A204.1 (cell line): ENCODE measurements at regions not wholly inside any gene's neighbourhood (a gene's known extent, or its start where the extent isn't known, plus 50 kb on each side); places are given as distances from the start of the nearest gene placed in this dataset.
A peak's percentile ranks its signal among the peaks of the same experiment; 100 is the strongest.
"Not testable (repeated sequence)": the region's sequence is repeated elsewhere in the genome, so short reads cannot be mapped to it uniquely, and the experiment has no call there.

Experiments
- FAIRE-seq: peaks from 2 replicates; lab custom pipeline; 2012; peaks lifted over from hg19 to GRCh38; lab: Jason Lieb, UNC

DNA sequence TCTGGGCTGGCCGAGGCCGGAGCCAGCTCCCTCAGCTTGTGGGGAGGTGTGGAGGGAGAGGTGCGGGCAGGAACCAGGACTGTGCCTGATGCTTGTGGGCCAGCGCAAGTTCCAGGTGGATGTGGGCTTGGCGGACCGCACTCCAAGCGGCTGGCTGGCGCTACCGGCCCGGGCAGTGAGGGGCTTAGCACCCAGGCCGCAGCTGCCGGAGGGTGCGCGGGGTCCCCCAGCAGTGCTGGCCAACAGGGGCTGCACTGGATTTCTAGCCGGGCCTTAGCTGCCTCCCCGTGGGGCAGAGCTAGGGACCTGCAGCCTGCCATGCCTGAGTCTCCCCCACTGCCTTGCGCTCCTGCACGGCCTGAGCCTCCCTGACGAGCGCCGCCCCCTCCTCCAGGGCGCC is 242.8 kb downstream of the CCSER2 start:
- FAIRE-seq: no peak

DNA sequence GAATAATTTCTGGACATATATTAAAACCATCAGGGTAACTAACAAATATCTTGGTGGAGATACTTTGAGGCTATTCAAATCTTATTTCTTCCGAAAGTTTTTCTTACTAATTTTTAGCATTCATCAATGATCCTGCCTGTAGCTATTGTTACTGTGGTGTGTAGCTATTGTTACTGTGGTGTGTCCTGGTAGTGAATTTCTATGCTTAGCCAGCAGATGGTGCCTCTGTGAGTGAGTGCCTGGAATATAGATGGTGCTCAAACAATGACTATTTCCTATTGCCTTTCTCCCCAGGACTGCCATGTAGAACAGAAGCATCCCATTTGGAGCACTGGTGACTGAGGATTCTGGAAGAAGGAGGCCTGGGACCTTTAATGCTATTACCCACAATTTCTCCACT is 245.7 kb downstream of the CCSER2 start:
- no peak for FAIRE-seq

GRCh38 chr10:84581976-84582375 is 253.6 kb downstream of the CCSER2 start:
- FAIRE-seq: no peak

GRCh38 chr10:84583501-84583900 is 255.1 kb downstream of the CCSER2 start:
- no peak for FAIRE-seq

GRCh38 chr10:84587789-84588188 is 259.4 kb downstream of the CCSER2 start:
- no peak for FAIRE-seq

DNA sequence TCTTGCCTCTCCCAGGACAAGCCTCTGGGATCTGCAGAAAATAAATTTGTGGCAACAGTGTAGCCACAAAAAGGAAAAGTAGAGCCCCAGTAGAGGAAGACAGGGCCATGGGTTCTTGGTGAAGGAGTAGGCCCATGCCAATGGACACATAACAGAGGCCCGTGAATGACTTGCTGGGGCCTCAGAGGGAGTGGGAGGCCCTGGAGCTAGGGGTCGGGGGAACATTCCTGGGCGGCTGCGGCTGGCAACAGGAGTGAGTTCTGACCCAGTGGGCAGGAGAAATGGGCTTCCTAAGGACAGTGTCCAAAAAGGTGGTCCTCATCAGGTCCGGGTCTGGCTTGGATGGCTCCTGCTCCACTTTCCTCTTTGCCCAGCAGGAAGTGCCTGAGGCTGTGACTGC is 260.0 kb downstream of the CCSER2 start:
- FAIRE-seq: no peak

- FAIRE-seq: no peak
Measured at GRCh38 chr10:84588971-84589370, 260.6 kb downstream of the CCSER2 start.

- FAIRE-seq: no peak
Measured at GRCh38 chr10:84589526-84590205, 261.3 kb downstream of the CCSER2 start.

DNA sequence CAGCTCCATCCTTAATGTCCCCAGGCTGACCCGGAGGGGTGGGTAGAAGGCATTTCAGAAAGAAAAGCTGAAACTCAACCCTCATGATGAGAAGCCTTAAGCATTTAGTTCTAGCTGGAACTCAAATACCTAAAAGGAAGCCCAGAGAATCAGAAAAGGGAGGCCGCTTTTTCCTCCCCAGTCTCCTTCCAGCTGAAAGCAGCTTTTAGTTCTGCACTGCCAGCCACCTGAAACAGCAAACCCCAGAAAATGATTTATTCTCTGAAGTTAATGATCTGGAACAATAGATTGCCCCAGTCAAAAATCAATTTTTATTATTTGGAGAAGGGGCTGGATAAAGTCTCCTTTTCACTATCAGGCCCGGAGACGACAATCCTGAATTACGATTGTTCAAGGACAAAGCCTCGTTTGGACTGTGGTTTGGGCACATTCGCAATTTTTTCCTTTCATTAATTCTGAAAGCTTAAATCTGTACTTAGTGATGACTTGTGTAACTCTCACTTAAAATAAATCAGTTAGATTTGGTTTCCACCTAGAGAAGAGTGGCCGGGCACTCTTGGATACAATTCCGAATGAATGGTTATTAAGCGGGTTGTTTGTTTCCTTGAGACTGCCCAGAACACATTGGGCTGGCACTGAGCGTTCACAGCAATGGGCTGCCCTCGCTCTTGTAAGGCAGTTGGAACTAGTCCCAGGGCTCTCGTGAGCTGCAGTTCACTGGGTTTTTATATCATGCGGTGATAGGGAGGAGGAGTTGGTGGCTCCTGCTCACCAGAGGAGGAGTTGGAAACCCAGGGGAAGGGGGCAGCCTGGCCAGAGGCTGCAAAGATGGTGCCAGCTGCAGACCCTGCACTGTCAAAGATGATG is 262.2 kb downstream of the CCSER2 start:
- FAIRE-seq: no peak

DNA sequence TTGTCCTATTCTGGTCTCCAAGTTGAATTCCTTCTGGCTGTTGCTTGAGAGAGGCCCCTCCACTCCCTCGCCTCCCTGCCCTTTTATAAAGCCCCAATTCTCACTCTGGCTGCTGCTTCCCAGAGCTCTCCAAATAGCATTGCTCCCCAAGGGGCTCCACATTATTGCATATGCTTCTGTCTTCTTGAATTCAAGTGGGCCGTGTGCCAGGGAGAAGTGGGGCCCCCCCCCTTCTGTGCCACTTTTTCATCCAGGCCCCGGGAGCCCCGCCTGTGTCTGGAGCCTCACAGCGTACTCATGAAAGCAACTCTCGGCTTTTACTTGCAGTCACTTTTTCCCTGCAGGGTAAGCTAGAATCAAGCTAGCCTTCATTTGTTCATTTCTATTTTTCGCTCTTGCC is 265.1 kb downstream of the CCSER2 start:
- no peak for FAIRE-seq

DNA sequence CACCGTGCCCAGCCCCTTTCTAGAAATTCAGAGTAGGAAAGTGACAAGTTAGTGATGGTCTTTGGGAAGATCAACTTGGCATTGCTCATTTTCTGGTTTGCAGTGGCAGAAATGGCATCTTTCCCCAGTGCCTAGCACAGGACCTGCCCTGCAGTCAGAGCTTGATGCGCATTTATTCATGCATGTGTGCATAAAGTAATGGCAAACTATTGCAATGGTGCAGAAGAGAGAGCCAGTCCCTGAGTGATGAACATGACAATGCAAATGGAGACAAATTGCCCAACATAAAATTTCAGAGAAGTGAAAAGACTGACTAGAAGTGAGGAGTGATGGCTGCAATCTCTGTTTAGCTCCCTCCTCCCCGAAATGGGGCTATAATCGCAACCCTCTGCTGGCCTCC is 268.2 kb downstream of the CCSER2 start:
- FAIRE-seq: no peak

- FAIRE-seq: no peak
Measured at GRCh38 chr10:84599254-84599653, 270.9 kb downstream of the CCSER2 start.

GRCh38 chr10:84600947-84601346 is 272.6 kb downstream of the CCSER2 start:
- FAIRE-seq: no peak

DNA sequence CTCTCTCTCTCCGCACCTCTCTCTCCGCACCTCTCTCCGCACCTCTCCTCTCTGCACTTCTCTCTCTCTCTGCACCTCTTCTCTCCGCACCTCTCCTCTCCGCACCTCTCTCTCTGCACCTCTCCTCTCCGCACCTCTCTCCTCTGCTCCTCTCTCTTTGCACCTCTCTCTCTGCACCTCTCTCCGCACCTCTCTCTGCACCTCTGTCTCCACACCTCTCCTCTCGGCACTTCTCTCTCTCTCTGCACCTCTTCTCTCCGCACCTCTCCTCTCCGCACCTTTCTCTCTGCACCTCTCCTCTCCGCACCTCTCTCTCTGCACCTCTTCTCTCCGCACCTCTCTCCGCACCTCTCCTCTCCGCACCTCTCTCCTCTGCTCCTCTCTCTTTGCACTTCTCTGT is 274.2 kb downstream of the CCSER2 start:
- FAIRE-seq: not testable (repeated sequence)

- no peak for FAIRE-seq
Measured at GRCh38 chr10:84603971-84604370, 275.6 kb downstream of the CCSER2 start.

DNA sequence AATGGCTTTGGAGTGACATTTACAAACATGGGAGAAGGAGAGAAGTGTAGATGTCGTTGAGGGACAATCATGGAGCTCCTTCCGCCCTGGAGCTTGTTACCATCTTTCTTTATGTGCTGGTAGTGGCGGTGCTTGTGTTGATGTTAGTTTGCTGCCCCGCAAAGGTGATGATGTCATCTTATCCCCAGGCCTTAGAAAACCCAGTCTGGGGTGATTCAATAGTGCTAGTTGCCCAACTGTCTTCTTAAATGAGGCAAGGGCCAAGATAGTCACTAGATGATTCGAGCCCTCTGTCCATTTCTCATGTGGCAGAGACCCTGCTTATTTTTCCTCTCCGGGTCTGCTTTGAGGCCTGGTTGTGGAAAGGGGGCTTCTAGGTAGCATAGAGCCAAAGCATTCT is 277.4 kb downstream of the CCSER2 start:
- no peak for FAIRE-seq

GRCh38 chr10:84606428-84606827 is 278.0 kb downstream of the CCSER2 start:
- FAIRE-seq: no peak

DNA sequence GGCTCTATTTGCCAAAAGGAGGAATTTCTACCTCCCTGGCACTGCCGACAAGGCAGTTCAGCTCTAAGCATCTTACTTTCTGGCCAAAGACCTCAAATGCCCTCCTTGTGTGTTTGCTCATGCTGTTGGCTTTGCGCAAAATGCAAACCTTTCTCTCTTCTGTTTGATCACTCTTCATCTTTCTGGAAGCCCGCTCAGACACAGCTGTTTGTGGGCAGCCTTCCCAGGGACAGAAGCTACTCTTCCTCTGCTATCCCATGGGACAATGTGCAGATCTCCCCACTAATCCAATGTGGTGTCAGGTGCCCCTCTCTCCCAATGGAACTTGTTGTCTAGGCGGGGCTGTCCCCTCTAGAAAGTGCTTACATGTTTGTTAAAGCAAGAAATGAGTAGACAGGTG is 278.7 kb downstream of the CCSER2 start:
- no peak for FAIRE-seq

- FAIRE-seq: no peak
Measured at GRCh38 chr10:84607523-84607922, 279.1 kb downstream of the CCSER2 start.

GRCh38 chr10:84608126-84608525 is 279.7 kb downstream of the CCSER2 start:
- no peak for FAIRE-seq

GRCh38 chr10:84613336-84614021 is 285.1 kb downstream of the CCSER2 start:
- peak; percentile 59 for FAIRE-seq

DNA sequence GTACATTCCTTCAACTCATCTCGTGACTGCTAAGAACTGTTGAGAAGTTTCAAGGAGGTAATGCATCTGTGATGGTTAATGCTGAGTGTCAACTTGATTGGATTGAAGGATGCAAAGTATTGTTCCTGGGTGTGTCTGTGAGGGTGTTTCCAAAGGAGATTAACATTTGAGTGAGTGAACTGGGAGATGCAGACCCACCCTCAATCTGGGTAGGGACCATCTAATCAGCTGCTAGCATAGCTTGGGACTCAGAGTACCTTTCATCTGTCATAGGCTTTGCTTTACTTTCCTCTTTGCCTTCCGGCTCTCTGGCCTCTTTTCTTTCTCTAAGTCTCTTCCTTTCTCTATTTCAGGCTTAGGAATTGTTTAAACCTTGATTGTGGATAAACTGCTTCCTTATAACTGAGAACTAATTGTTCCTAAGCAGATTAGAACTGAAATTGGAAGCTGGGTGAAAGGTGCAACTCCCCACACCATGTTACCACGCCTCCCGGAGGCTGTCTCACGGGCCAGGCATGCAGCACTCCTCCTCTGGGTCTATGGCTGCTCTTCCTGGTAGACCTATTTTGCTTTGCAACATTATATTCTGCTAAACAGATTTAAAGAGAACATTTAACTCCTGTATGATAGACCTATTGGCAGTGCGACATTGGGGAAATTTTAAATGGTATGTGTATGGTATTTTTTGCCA is 298.2 kb downstream of the CCSER2 start:
- FAIRE-seq: no peak

- no peak for FAIRE-seq
Measured at GRCh38 chr10:84632866-84633265, 304.5 kb downstream of the CCSER2 start.
